Ovary (tissue), 7 donors: ENCODE measurements at regions not wholly inside any gene's neighbourhood (a gene's known extent, or its start where the extent isn't known, plus 50 kb on each side); places are given as distances from the start of the nearest gene placed in this dataset.

Source experiments
- DNase-seq, 5 donors: peaks; one replicate each; pipeline ENCODE4 v3.0.0-alpha.2; 2019 to 2020
- H3K27ac ChIP-seq, 2 donors: fragments of 200-600 bp; one replicate each; pipeline versions ENCODE4 v1.5.1 to v1.8.0; 2019 to 2022
- H3K27me3 ChIP-seq: fragments of 200-600 bp; one replicate; pipeline ENCODE4 v1.8.0; 2022
- H3K36me3 ChIP-seq: fragments of 200-600 bp; sonication (generic); one replicate; pipeline ENCODE4 v1.5.1; 2019
- H3K4me1 ChIP-seq: one replicate; pipeline ENCODE4 v1.8.1; 2013; ENCODE audit warnings: mild to moderate bottlenecking, moderate library complexity; ENCODE audit not compliant: insufficient read depth
- H3K4me3 ChIP-seq: fragments of 200-600 bp; sonication (generic); one replicate; pipeline ENCODE4 v1.5.1; 2017
- H3K9me3 ChIP-seq, 2 donors: fragments of 200-600 bp in 1 of 2; sonication (generic) in 1 of 2; one replicate each; pipeline versions ENCODE4 v1.5.1 to v1.8.1; 2013 to 2019; ENCODE audit warnings: mild to moderate bottlenecking in 1 of 2, moderate library complexity in 1 of 2
- CTCF ChIP-seq, 3 donors: fragments of 450-650 bp in 2 of 3; fragments of 200-600 bp in 1 of 3; IDR thresholded peaks; one replicate each; pipeline versions ENCODE4 v1.5.1 to v1.8.0; 2016 to 2022; ENCODE audit warnings: antibody characterized with exemption in 3 of 3, mild to moderate bottlenecking in 1 of 3
- EP300 ChIP-seq: sonication (generic); formaldehyde crosslinking; IDR thresholded peaks from one replicate; pipeline ENCODE4 v1.6.1; 2017; ENCODE audit warnings: antibody characterized with exemption
- POLR2A ChIP-seq: fragments of 450-650 bp; IDR thresholded peaks from one replicate; pipeline ENCODE4 v1.6.1; 2017; ENCODE audit warnings: antibody characterized with exemption, mild to moderate bottlenecking, moderate library complexity
- WGBS, 3 donors: extraction: QIAGEN DNeasy Blood & Tissue Kit in 1 of 3; methylation state at CpG; one replicate each; pipeline versions ENCODE4 v1.1.5 to v1.1.7; 2013 to 2017; 5-methylcytosine and 5-hydroxymethylcytosine counted together
- intact Hi-C, 4 donors: fragments of 100-400 bp; cut with DNase I; formaldehyde crosslinking; loops; one replicate each; pipeline versions ENCODE4 v1.11.0 to v1.15.1; 2022 to 2023
- donor health status: DM: no; HTN: no; CAD: no; lungs with moderate emphysema.
- donor health status: DM: no; HTN: no; CAD: no.
- donor health status: Bipolar disorder and iron deficiency.
- donor health status: DM: no; HTN: no; CAD: no.
- donor health status: DM: yes; HTN: yes; CAD: no.

GRCh38 chr5:56457887-56458812, 225.0 kb upstream of the ANKRD55 start:
- 17 to 27% (median 21%) methylated on average over 8 of the region's 8 CpGs for WGBS, 3 donors
- TF ChIP-seq CTCF (IDR thresholded peaks at IDR 0.05) = no peak
- no peak for TF ChIP-seq POLR2A
- TF ChIP-seq EP300 = no peak
- no peaks in the 10 kb centered on the region for H3K9me3 ChIP-seq
- H3K4me3 ChIP-seq = no peak overlapping the region
- intact Hi-C loops = no loop called here
- H3K36me3 ChIP-seq = no peaks in the 10 kb centered on the region
- peaks cover 1% of the 10 kb centered on the region for H3K4me1 ChIP-seq
- H3K27me3 ChIP-seq = no peaks in the 10 kb centered on the region
- peak in 1 of 5 donors; percentile 29 for DNase-seq
- H3K27ac ChIP-seq = no peak overlapping the region

DNA sequence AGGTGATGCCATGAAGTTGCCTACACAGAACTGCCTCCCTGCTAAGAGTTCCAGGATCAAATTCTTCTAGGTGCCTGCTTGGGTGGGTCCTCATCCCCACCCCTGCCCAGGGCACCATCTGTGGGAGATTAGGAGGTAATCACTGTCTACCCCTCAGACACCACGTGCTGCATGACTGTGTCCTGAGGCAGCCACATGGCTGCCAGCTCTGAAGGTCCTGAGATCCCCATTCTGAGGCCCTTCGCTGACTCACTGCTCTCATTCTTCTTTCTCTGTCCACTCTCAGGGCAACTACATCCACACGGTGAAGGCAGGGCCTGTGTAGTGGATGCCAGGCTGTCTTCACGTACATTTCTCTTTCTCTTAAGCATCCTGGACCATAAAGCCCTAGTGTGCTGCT, 222.9 kb upstream of the ANKRD55 start:
- H3K27ac ChIP-seq = no peak overlapping the region
- no peak overlapping the region for H3K4me3 ChIP-seq
- no peaks in the 10 kb centered on the region for H3K27me3 ChIP-seq
- intact Hi-C loops = no loop called here
- no peaks in the 10 kb centered on the region for H3K9me3 ChIP-seq
- peaks cover 1% of the 10 kb centered on the region for H3K4me1 ChIP-seq
- TF ChIP-seq POLR2A (no peak), EP300 (no peak), CTCF (IDR thresholded peaks at IDR 0.05) (no peak)
- DNase-seq = no peak
- WGBS, 3 donors = 92 to 97% (median 92%) methylated on average over 4 of the region's 4 CpGs
- H3K36me3 ChIP-seq = no peaks in the 10 kb centered on the region

GRCh38 chr5:56455417-56455816, 222.3 kb upstream of the ANKRD55 start:
- intact Hi-C loops = no loop called here
- no peak for DNase-seq
- no peaks in the 10 kb centered on the region for H3K9me3 ChIP-seq
- peaks cover 1% of the 10 kb centered on the region for H3K4me1 ChIP-seq
- H3K36me3 ChIP-seq = no peaks in the 10 kb centered on the region
- H3K27ac ChIP-seq = no peak overlapping the region
- TF ChIP-seq CTCF (IDR thresholded peaks at IDR 0.05) (no peak), POLR2A (no peak)
- no peaks in the 10 kb centered on the region for H3K27me3 ChIP-seq
- 90 to 96% (median 96%) methylated on average over 4 of the region's 4 CpGs for WGBS, 3 donors
- no peak overlapping the region for H3K4me3 ChIP-seq

- no peaks in the 10 kb centered on the region for H3K27me3 ChIP-seq
- H3K4me3 ChIP-seq = no peak overlapping the region
- H3K27ac ChIP-seq = no peak overlapping the region
- H3K36me3 ChIP-seq = no peaks in the 10 kb centered on the region
- 96 to 97% (median 96%) methylated on average over 15 of the region's 15 CpGs for WGBS, 3 donors
- intact Hi-C loops = no loop called here
- H3K4me1 ChIP-seq = peaks cover 1% of the 10 kb centered on the region
- TF ChIP-seq EP300 (no peak), POLR2A (no peak), CTCF (IDR thresholded peaks at IDR 0.05) (no peak)
- no peak for DNase-seq
- no peaks in the 10 kb centered on the region for H3K9me3 ChIP-seq
These were observed 221.2 kb upstream of the ANKRD55 start for GRCh38 chr5:56454219-56454862.
